ENCODE measurements at regions not wholly inside any gene's neighbourhood (a gene's known extent, or its start where the extent isn't known, plus 50 kb on each side); places are given as distances from the start of the nearest gene placed in this dataset.
"Not testable (repeated sequence)": the region's sequence is repeated elsewhere in the genome, so short reads cannot be mapped to it uniquely, and the experiment has no call there.

DNA sequence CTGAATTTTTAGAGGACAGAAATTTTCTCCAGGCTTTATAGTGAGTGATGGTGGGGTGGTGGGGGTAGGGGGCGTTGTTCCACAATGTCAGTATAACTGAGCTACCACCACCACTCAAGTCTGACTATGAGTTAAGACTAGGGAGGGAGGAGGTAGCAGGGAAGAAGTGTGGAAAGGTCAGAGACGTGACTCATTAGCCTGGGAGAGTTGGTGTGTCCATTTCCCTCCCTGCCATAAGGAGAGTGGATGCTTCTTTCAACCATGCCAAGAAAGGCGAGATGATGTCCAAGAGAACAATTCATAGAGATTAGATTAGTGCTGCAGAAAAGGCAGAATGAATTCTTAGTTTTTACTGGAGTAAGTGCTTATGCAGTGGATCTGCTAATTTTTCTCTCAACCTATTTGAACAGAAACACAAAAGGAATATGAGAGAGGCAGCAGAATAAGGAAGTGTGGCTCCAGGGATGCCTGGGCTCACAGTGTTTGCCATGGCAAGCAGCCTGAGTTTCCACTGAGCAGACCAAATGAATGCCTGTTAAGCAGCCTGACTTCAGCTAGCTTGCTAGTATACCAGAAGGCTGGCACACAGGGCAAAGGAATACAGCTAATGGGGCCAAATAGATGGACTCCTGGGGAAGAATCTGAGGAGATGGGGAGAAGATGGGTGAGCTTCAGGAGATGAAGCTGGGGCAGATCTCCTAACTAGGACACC lies 708.9 kb downstream of the NTRK3 start:
- FAIRE-seq = no peak
- no peaks in the 10 kb centered on the region for H3K36me3 ChIP-seq (ENCODE audit: control insufficient read depth, insufficient read depth, low read length)
- DNase-seq (ENCODE audit: low read depth) = no peak
- H3K4me3 ChIP-seq (ENCODE audit: low read depth, low read length) = no peak overlapping the region
- H3K27me3 ChIP-seq (ENCODE audit: control insufficient read depth, insufficient read depth, low read length) = no peaks in the 10 kb centered on the region
- TF ChIP-seq, protein P1, sequence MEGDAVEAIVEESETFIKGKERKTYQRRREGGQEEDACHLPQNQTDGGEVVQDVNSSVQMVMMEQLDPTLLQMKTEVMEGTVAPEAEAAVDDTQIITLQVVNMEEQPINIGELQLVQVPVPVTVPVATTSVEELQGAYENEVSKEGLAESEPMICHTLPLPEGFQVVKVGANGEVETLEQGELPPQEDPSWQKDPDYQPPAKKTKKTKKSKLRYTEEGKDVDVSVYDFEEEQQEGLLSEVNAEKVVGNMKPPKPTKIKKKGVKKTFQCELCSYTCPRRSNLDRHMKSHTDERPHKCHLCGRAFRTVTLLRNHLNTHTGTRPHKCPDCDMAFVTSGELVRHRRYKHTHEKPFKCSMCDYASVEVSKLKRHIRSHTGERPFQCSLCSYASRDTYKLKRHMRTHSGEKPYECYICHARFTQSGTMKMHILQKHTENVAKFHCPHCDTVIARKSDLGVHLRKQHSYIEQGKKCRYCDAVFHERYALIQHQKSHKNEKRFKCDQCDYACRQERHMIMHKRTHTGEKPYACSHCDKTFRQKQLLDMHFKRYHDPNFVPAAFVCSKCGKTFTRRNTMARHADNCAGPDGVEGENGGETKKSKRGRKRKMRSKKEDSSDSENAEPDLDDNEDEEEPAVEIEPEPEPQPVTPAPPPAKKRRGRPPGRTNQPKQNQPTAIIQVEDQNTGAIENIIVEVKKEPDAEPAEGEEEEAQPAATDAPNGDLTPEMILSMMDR (IDR thresholded peaks at IDR 0.05; ENCODE audit: insufficient read depth, low read length, severe bottlenecking) = no peak

DNA sequence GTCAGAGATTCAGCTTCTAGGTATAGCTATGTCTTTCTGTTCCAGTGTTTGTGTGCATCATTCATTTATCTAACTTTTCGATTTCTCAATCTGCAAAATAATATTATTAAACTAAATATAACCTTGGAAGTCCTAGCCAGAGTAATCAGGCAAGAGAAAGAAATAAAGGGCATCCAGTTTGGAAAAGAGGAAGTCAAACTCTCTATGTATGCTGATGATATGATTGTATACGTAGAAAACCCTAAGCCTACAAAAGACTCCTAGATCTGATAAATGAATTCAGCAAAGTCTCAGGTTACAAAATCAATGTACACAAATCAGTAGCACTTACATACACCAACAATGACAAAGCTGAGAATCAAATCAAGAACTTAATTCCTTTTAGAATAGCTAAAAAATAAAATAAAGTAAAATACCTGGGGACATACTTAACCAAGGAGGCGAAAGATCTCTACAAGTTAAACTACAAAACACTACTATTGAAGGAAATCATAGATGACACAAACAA lies 718.2 kb downstream of the NTRK3 start:
- DNase-seq (ENCODE audit: low read depth) = no peak
- TF ChIP-seq, protein P1 (IDR thresholded peaks at IDR 0.05; ENCODE audit: insufficient read depth, low read length, severe bottlenecking) = no peak
- Histone ChIP-seq H3K36me3 (ENCODE audit: control insufficient read depth, insufficient read depth, low read length) (no peaks in the 10 kb centered on the region), H3K27me3 (ENCODE audit: control insufficient read depth, insufficient read depth, low read length) (no peaks in the 10 kb centered on the region), H3K4me3 (ENCODE audit: low read depth, low read length) (no peak overlapping the region)
- no peak for FAIRE-seq

DNA sequence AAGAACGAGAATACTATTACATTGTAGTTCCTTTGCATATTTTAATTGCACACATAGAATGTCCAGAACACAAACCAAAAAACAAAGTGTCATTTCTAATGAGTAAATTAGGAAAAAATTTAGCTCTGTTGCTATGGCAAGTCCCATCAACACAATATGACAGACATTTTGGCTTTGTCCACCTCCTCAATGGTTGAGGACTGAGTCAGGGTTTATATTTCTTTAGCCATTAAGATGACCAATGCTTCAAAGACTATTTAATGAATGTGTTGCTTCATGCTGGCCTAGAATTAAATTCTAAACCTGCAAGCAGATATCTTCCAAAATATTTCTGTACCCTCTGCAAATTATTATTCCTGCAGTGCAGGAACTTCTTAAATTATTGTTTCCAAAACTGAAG lies 719.2 kb downstream of the NTRK3 start:
- TF ChIP-seq, protein P1 (IDR thresholded peaks at IDR 0.05; ENCODE audit: insufficient read depth, low read length, severe bottlenecking) = no peak
- DNase-seq (ENCODE audit: low read depth) = no peak
- H3K4me3 ChIP-seq (ENCODE audit: low read depth, low read length) = no peak overlapping the region
- H3K36me3 ChIP-seq (ENCODE audit: control insufficient read depth, insufficient read depth, low read length) = no peaks in the 10 kb centered on the region
- FAIRE-seq = no peak
- H3K27me3 ChIP-seq (ENCODE audit: control insufficient read depth, insufficient read depth, low read length) = no peaks in the 10 kb centered on the region

DNA sequence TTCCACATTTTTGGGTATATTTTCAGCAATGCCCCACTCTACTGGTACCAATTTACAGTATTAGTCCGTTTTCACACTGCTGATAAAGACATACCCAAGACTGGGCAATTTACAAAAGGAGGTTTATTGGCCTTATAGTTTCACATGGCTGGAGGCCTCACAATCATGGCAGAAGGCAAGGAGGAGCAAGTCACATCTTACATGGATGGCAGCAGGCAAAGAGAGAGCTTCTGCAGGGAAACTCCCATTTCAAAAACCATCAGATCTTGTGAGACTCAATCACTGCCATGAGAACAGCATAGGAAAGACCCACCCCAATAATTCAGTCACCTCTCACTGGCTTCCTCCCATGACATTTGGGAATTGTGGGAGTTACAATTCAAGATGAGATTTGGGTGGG lies 722.9 kb downstream of the NTRK3 start:
- not testable (repeated sequence) for DNase-seq (ENCODE audit: low read depth); H3K4me3 ChIP-seq (ENCODE audit: low read depth, low read length); H3K27me3 ChIP-seq (ENCODE audit: control insufficient read depth, insufficient read depth, low read length); H3K36me3 ChIP-seq (ENCODE audit: control insufficient read depth, insufficient read depth, low read length); FAIRE-seq

DNA sequence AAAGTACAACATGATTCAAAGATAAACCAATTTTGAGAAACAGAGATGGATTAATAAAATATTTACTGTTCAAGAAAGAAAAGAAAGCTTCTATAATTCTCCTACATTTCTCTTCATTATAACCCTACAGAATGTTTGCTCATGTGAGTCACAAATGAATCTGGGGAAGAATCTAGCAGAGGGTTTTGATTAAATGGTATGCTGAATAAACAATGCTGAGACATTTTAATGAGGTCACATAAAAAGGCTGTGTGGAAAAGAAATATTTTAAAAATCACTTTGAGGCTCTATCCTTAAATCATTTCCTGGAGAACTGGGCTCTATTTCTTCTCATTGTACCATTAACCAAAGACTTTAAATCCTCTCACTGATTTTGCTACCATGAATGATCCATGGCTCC lies 727.7 kb downstream of the NTRK3 start:
- TF ChIP-seq, protein P1 (IDR thresholded peaks at IDR 0.05; ENCODE audit: insufficient read depth, low read length, severe bottlenecking) = no peak
- H3K36me3 ChIP-seq (ENCODE audit: control insufficient read depth, insufficient read depth, low read length) = no peaks in the 10 kb centered on the region
- no peaks in the 10 kb centered on the region for H3K27me3 ChIP-seq (ENCODE audit: control insufficient read depth, insufficient read depth, low read length)
- DNase-seq (ENCODE audit: low read depth) (no peak), FAIRE-seq (no peak)
- no peak overlapping the region for H3K4me3 ChIP-seq (ENCODE audit: low read depth, low read length)

DNA sequence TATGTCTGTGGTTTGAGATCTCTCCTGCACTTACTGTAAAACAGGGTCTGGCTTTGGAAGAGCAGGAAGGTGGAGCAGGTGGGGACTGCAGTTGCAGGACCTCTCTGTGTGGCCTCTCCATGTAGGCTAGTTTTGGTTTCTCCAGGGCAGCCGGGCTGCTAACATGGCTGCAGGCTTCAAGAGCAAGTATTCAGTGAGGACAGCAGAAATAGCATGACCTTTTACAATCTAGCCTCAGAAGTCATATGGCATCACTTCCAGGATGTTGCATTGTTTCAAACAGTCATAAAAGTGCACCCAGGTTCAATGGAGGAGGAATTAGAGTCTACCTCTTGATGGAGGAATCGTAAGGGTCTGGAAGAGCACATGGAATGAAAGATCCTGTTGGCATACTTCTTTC lies 728.7 kb downstream of the NTRK3 start:
- Histone ChIP-seq H3K36me3 (ENCODE audit: control insufficient read depth, insufficient read depth, low read length) (no peaks in the 10 kb centered on the region), H3K4me3 (ENCODE audit: low read depth, low read length) (no peak overlapping the region), H3K27me3 (ENCODE audit: control insufficient read depth, insufficient read depth, low read length) (no peaks in the 10 kb centered on the region)
- FAIRE-seq = no peak
- DNase-seq (ENCODE audit: low read depth) = no peak
- TF ChIP-seq, protein P1 (IDR thresholded peaks at IDR 0.05; ENCODE audit: insufficient read depth, low read length, severe bottlenecking) = no peak

Data from bronchial epithelial cell (primary cell).